HG02852 (cell line): ENCODE measurements at regions not wholly inside any gene's neighbourhood (a gene's known extent, or its start where the extent isn't known, plus 50 kb on each side); places are given as distances from the start of the nearest gene placed in this dataset.
"Not testable (repeated sequence)": the region's sequence is repeated elsewhere in the genome, so short reads cannot be mapped to it uniquely, and the experiment has no call there.

Experiments used
- ATAC-seq: cut with Tn5 transposase; IDR thresholded peaks from one replicate; pipeline ENCODE4 v1.9.1; 2021; ENCODE audit warnings: mild to moderate bottlenecking, moderate library complexity; ENCODE audit not compliant: unreplicated experiment

GRCh38 chr10:121131014-121131413 is 279.9 kb downstream of the WDR11 start:
- ATAC-seq = no peak

GRCh38 chr10:121131426-121132265 is 280.5 kb downstream of the WDR11 start:
- no peak for ATAC-seq

- ATAC-seq = no peak
These were observed 281.1 kb downstream of the WDR11 start for GRCh38 chr10:121132273-121132672.

- no peak for ATAC-seq
These were observed 282.7 kb downstream of the WDR11 start for GRCh38 chr10:121133901-121134300.

GRCh38 chr10:121134711-121135110 is 283.5 kb downstream of the WDR11 start:
- ATAC-seq = no peak

- ATAC-seq = no peak
These were observed 284.4 kb downstream of the WDR11 start for GRCh38 chr10:121135512-121135911.

- ATAC-seq = no peak
These were observed 286.4 kb downstream of the WDR11 start for GRCh38 chr10:121137533-121137932.

GRCh38 chr10:121138112-121138860 is 287.1 kb downstream of the WDR11 start:
- no peak for ATAC-seq

- ATAC-seq = no peak
These were observed 287.8 kb downstream of the WDR11 start for GRCh38 chr10:121138918-121139317.

- not testable (repeated sequence) for ATAC-seq
These were observed 294.7 kb downstream of the WDR11 start for GRCh38 chr10:121145802-121146395.

- ATAC-seq = no peak
These were observed 297.8 kb downstream of the WDR11 start for GRCh38 chr10:121148921-121149320.

GRCh38 chr10:121152033-121152432 is 300.9 kb downstream of the WDR11 start:
- ATAC-seq = no peak

GRCh38 chr10:121152935-121153334 is 301.8 kb downstream of the WDR11 start:
- no peak for ATAC-seq

- ATAC-seq = no peak
These were observed 303.1 kb downstream of the WDR11 start for GRCh38 chr10:121154310-121154709.

- no peak for ATAC-seq
These were observed 303.7 kb downstream of the WDR11 start for GRCh38 chr10:121154846-121155245.

- no peak for ATAC-seq
These were observed 304.7 kb downstream of the WDR11 start for GRCh38 chr10:121155742-121156474.

- ATAC-seq = no peak
These were observed 306.8 kb downstream of the WDR11 start for GRCh38 chr10:121157998-121158397.

- ATAC-seq = no peak
These were observed 307.9 kb downstream of the WDR11 start for GRCh38 chr10:121158988-121159579.

- ATAC-seq = no peak
These were observed 308.5 kb downstream of the WDR11 start for GRCh38 chr10:121159670-121160069.

GRCh38 chr10:121165276-121165675 is 314.1 kb downstream of the WDR11 start:
- ATAC-seq = no peak
